HEK293T (cell line): ENCODE measurements at regions not wholly inside any gene's neighbourhood (a gene's known extent, or its start where the extent isn't known, plus 50 kb on each side); places are given as distances from the start of the nearest gene placed in this dataset.
"Not testable (repeated sequence)": the region's sequence is repeated elsewhere in the genome, so short reads cannot be mapped to it uniquely, and the experiment has no call there.

ENCODE experiments used
- CTCF ChIA-PET: fragments of 350-600 bp; formaldehyde crosslinking; extraction: SDS; loops from one replicate; lab custom pipeline; 2021; ENCODE audit warnings: antibody characterized with exemption, inconsistent platforms; lab: Yijun Ruan, JAX
- POLR2A ChIA-PET: fragments of 350-600 bp; formaldehyde crosslinking; extraction: SDS; loops from one replicate; lab custom pipeline; 2020; ENCODE audit warnings: antibody characterized with exemption, inconsistent platforms; lab: Yijun Ruan, JAX
- DNase-seq: peaks from one replicate; pipeline ENCODE4 v3.0.0; 2012; ENCODE audit warnings: mixed read lengths; ENCODE audit errors: extremely low spot score
- ARNT ChIP-seq: fragments of 450-650 bp; IDR thresholded peaks from 2 replicates; pipeline ENCODE4 v1.6.1; 2017; ENCODE audit warnings: mild to moderate bottlenecking
- BHLHE40 ChIP-seq: fragments of 450-650 bp; IDR thresholded peaks from 2 replicates; pipeline ENCODE4 v1.6.1; 2016; ENCODE audit warnings: mild to moderate bottlenecking, moderate library complexity, borderline replicate concordance
- CTBP1 ChIP-seq: fragments of 450-650 bp; IDR thresholded peaks from 2 replicates; pipeline ENCODE4 v1.6.1; 2016; ENCODE audit warnings: borderline replicate concordance
- ELF4 ChIP-seq: fragments of 450-650 bp; IDR thresholded peaks from 2 replicates; pipeline ENCODE4 v1.6.1; 2017; ENCODE audit warnings: antibody characterized with exemption
- FOXA1 ChIP-seq: fragments of 450-650 bp; IDR thresholded peaks from 2 replicates; pipeline ENCODE4 v1.6.1; 2016; ENCODE audit warnings: mild to moderate bottlenecking
- FOXK2 ChIP-seq: fragments of 450-650 bp; IDR thresholded peaks from 2 replicates; pipeline ENCODE4 v1.6.1; 2016; ENCODE audit warnings: mild to moderate bottlenecking
- FOXM1 ChIP-seq: fragments of 450-650 bp; IDR thresholded peaks from 2 replicates; pipeline ENCODE4 v1.6.1; 2017; ENCODE audit warnings: mild to moderate bottlenecking, borderline replicate concordance
- HDGF ChIP-seq: fragments of 450-650 bp; IDR thresholded peaks from 2 replicates; pipeline ENCODE4 v1.6.1; 2017; ENCODE audit warnings: antibody characterized with exemption, borderline replicate concordance
- L3MBTL2 ChIP-seq: fragments of 450-650 bp; conservative IDR thresholded peaks from 2 replicates; pipeline ENCODE4 v1.6.1; 2016; ENCODE audit warnings: mild to moderate bottlenecking
- LEF1 ChIP-seq: fragments of 450-650 bp; IDR thresholded peaks from 2 replicates; pipeline ENCODE4 v1.6.1; 2017; ENCODE audit warnings: mild to moderate bottlenecking, borderline replicate concordance
- NFRKB ChIP-seq: fragments of 450-650 bp; IDR thresholded peaks from 2 replicates; pipeline ENCODE4 v1.6.1; 2016; ENCODE audit warnings: mild to moderate bottlenecking, moderate library complexity
- PKNOX1 ChIP-seq: fragments of 450-650 bp; IDR thresholded peaks from 2 replicates; pipeline ENCODE4 v1.6.1; 2016
- SP1 ChIP-seq: fragments of 450-650 bp; IDR thresholded peaks from 2 replicates; pipeline ENCODE4 v1.6.1; 2017
- SUZ12 ChIP-seq: fragments of 450-650 bp; IDR thresholded peaks from 2 replicates; pipeline ENCODE4 v1.6.1; 2016; ENCODE audit warnings: mild to moderate bottlenecking
- TARDBP ChIP-seq: fragments of 450-650 bp; IDR thresholded peaks from 2 replicates; pipeline ENCODE4 v1.6.1; 2016
- ZNF384 ChIP-seq: fragments of 450-650 bp; IDR thresholded peaks from 2 replicates; pipeline ENCODE4 v1.6.1; 2016

- CTCF ChIA-PET = interaction anchor here (0.8 kb wide), 1 partner anchor 742 kb away, joined by 3 read pairs; no protein-coding TSS in a partner anchor
- no peak for TF ChIP-seq ZNF384
- no peak for TF ChIP-seq PKNOX1
- no peak for TF ChIP-seq ARNT
- no peak for TF ChIP-seq SP1
- TF ChIP-seq SUZ12 = no peak
- no peak for TF ChIP-seq NFRKB
- TF ChIP-seq FOXM1 = no peak
- TF ChIP-seq HDGF = no peak
- TF ChIP-seq TARDBP = no peak
- no peak for TF ChIP-seq L3MBTL2
- no peak for TF ChIP-seq LEF1
- no peak for TF ChIP-seq BHLHE40
- no peak for TF ChIP-seq ELF4
- no peak for TF ChIP-seq FOXA1
- DNase-seq = peak; percentile 12
- POLR2A ChIA-PET = no interaction called here
These were observed 69.2 kb upstream of the PNPLA4 start for GRCh38 chrX:7996414-7996813.

- no peak for DNase-seq
- ChIA-PET CTCF (no interaction called here), POLR2A (no interaction called here)
- TF ChIP-seq ELF4 = no peak
- TF ChIP-seq PKNOX1 = no peak
- no peak for TF ChIP-seq ARNT
- TF ChIP-seq NFRKB = no peak
- TF ChIP-seq LEF1 = no peak
- TF ChIP-seq HDGF = no peak
- no peak for TF ChIP-seq L3MBTL2
- TF ChIP-seq CTBP1 = no peak
These were observed 66.7 kb upstream of the PNPLA4 start for GRCh38 chrX:7993873-7994272.

- CTCF ChIA-PET, DNase-seq, POLR2A ChIA-PET: not testable (repeated sequence)
These were observed 61.0 kb upstream of the PNPLA4 start for GRCh38 chrX:7988013-7988759.

- POLR2A ChIA-PET = no interaction called here
- TF ChIP-seq ARNT (no peak), NFRKB (no peak), BHLHE40 (no peak), HDGF (no peak), FOXA1 (no peak), L3MBTL2 (no peak), TARDBP (no peak), PKNOX1 (no peak), SUZ12 (no peak), FOXM1 (no peak), ZNF384 (no peak), CTBP1 (no peak), ELF4 (no peak), SP1 (no peak)
- no peak for DNase-seq
- CTCF ChIA-PET = no interaction called here
These were observed 60.2 kb upstream of the PNPLA4 start for GRCh38 chrX:7987160-7988012.

GRCh38 chrX:7986738-7987137 is 59.5 kb upstream of the PNPLA4 start:
- POLR2A ChIA-PET, DNase-seq, CTCF ChIA-PET: not testable (repeated sequence)

- ChIA-PET POLR2A (no interaction called here), CTCF (no interaction called here)
- TF ChIP-seq L3MBTL2 (no peak), ZNF384 (no peak), HDGF (no peak), ELF4 (no peak), BHLHE40 (no peak), FOXM1 (no peak), ARNT (no peak)
- DNase-seq = no peak
These were observed 58.4 kb upstream of the PNPLA4 start for GRCh38 chrX:7985568-7985967.

GRCh38 chrX:7983581-7983980 is 56.4 kb upstream of the PNPLA4 start:
- POLR2A ChIA-PET = no interaction called here
- DNase-seq = no peak
- no peak for TF ChIP-seq L3MBTL2
- no peak for TF ChIP-seq SP1
- no peak for TF ChIP-seq FOXA1
- no peak for TF ChIP-seq ARNT
- TF ChIP-seq SUZ12 = no peak
- no peak for TF ChIP-seq CTBP1
- TF ChIP-seq NFRKB = no peak
- no peak for TF ChIP-seq ELF4
- TF ChIP-seq ZNF384 = no peak
- TF ChIP-seq PKNOX1 = no peak
- no peak for TF ChIP-seq BHLHE40
- TF ChIP-seq FOXM1 = no peak
- TF ChIP-seq LEF1 = no peak
- no peak for TF ChIP-seq FOXK2
- TF ChIP-seq TARDBP = no peak
- no peak for TF ChIP-seq HDGF
- CTCF ChIA-PET = no interaction called here
